Keratinocyte (primary cell): ENCODE measurements at regions not wholly inside any gene's neighbourhood (a gene's known extent, or its start where the extent isn't known, plus 50 kb on each side); places are given as distances from the start of the nearest gene placed in this dataset.

Source experiments
- DNase-seq: peaks from one replicate; pipeline ENCODE4 v3.0.0-alpha.2; 2011; ENCODE audit warnings: low read depth, missing footprints, low spot score
- FAIRE-seq: peaks from 2 replicates; lab custom pipeline; 2011; peaks lifted over from hg19 to GRCh38; lab: Jason Lieb, UNC
- H2AFZ ChIP-seq: 2 replicates; pipeline ENCODE4 v1.6.0; 2012; ENCODE audit warnings: low read length, control low read depth, inconsistent platforms; ENCODE audit not compliant: control insufficient read depth
- H3K27ac ChIP-seq: 2 replicates; pipeline ENCODE4 v1.5.1; 2011; ENCODE audit warnings: low read length; ENCODE audit not compliant: control insufficient read depth, insufficient read depth
- H3K27me3 ChIP-seq: 3 replicates; pipeline ENCODE4 v1.6.0; 2011; ENCODE audit warnings: low read length; ENCODE audit not compliant: control insufficient read depth, insufficient read depth; ENCODE audit errors: extremely low read depth
- H3K36me3 ChIP-seq, 2 experiments: 2 replicates in 1 of 2; 3 replicates in 1 of 2; pipeline ENCODE4 v1.5.1; 2011; ENCODE audit warnings: low read length in 2 of 2, mild to moderate bottlenecking in 1 of 2; ENCODE audit not compliant: control insufficient read depth in 2 of 2, insufficient read depth in 2 of 2; ENCODE audit errors: extremely low read depth in 1 of 2
- H3K4me1 ChIP-seq: 3 replicates; pipeline ENCODE4 v1.5.1; 2011; ENCODE audit warnings: low read length; ENCODE audit not compliant: control insufficient read depth, insufficient read depth; ENCODE audit errors: extremely low read depth
- H3K4me2 ChIP-seq: 3 replicates; pipeline ENCODE4 v1.6.0; 2011; ENCODE audit warnings: low read depth, low read length; ENCODE audit not compliant: control insufficient read depth, insufficient read depth; ENCODE audit errors: extremely low read depth
- H3K4me3 ChIP-seq, 3 experiments: fragments of 200-600 bp in 1 of 3; sonication (generic) in 1 of 3; 2 replicates in 2 of 3; 3 replicates in 1 of 3; pipeline ENCODE4 v1.5.1; 2011 to 2016; ENCODE audit warnings: low read length in 3 of 3, mild to moderate bottlenecking in 3 of 3, control low read depth in 2 of 3, inconsistent platforms in 1 of 3, low read depth in 1 of 3, mixed read lengths in 1 of 3, mixed run types in 1 of 3, moderate library complexity in 1 of 3; ENCODE audit not compliant: control insufficient read depth in 2 of 3, insufficient read depth in 2 of 3; ENCODE audit errors: extremely low read depth in 1 of 3
- H3K79me2 ChIP-seq: 2 replicates; pipeline ENCODE4 v1.6.0; 2012; ENCODE audit warnings: low read length; ENCODE audit not compliant: control insufficient read depth, insufficient read depth
- H3K9ac ChIP-seq: 3 replicates; pipeline ENCODE4 v1.6.0; 2011; ENCODE audit warnings: low read length; ENCODE audit not compliant: control insufficient read depth, insufficient read depth; ENCODE audit errors: extremely low read depth
- H3K9me1 ChIP-seq: 3 replicates; pipeline ENCODE4 v1.6.0; 2011; ENCODE audit warnings: low read length; ENCODE audit not compliant: control insufficient read depth, insufficient read depth; ENCODE audit errors: extremely low read depth
- H3K9me3 ChIP-seq: 2 replicates; pipeline ENCODE4 v1.5.1; 2012; ENCODE audit warnings: low read depth, low read length; ENCODE audit not compliant: control insufficient read depth
- H4K20me1 ChIP-seq: 3 replicates; pipeline ENCODE4 v1.6.0; 2011; ENCODE audit warnings: low read length; ENCODE audit not compliant: control insufficient read depth, insufficient read depth; ENCODE audit errors: extremely low read depth
- CTCF ChIP-seq, 3 experiments: IDR thresholded peaks in 1 of 3; conservative IDR thresholded peaks in 1 of 3; optimal IDR thresholded peaks in 1 of 3; 2 replicates in 2 of 3; 3 replicates in 1 of 3; pipeline versions ENCODE3 to v1.5.1; 2011; ENCODE audit warnings: low read length in 3 of 3, mild to moderate bottlenecking in 3 of 3, moderate library complexity in 2 of 3, control low read depth in 1 of 3, inconsistent platforms in 1 of 3; ENCODE audit not compliant: insufficient read depth in 2 of 3; ENCODE audit errors: extremely low read depth in 1 of 3
- EZH2 ChIP-seq: IDR thresholded peaks from one replicate; pipeline ENCODE4 v1.6.1; 2012; ENCODE audit warnings: inconsistent platforms, mild to moderate bottlenecking, low read length, moderate library complexity
- dilution Hi-C: fragments of 300-500 bp; cut with MboI; formaldehyde crosslinking; loops from one replicate; pipeline ENCODE4 v1.7.0; 2020; ENCODE audit warnings: low sequenced_read_pairs; ENCODE audit not compliant: extremely low pct_ligation_motif_present

- Histone ChIP-seq H3K9ac (no peak overlapping the region), H3K4me2 (no peak overlapping the region), H3K27me3 (no peaks in the 10 kb centered on the region), H3K9me3 (no peaks in the 10 kb centered on the region), H3K36me3 (no peaks in the 10 kb centered on the region), H3K4me3 (no peak overlapping the region), H3K79me2 (no peaks in the 10 kb centered on the region), H3K27ac (no peak overlapping the region), H2AFZ (no peak overlapping the region), H3K9me1 (no peaks in the 10 kb centered on the region), H3K4me1 (no peaks in the 10 kb centered on the region), H4K20me1 (no peaks in the 10 kb centered on the region)
- no peak for DNase-seq
- TF ChIP-seq CTCF (optimal IDR thresholded peaks at IDR 0.05 in 1 of 3, IDR thresholded peaks at IDR 0.05 in 1 of 3, conservative IDR thresholded peaks at IDR 0.05 in 1 of 3; ENCODE audit: extremely low read depth in 1 of 3, insufficient read depth in 2 of 3, low read length in 3 of 3) (no peak), EZH2 (no peak)
- dilution Hi-C loops: no loop called here
- FAIRE-seq: no peak
Observed at GRCh38 chr3:80993241-80993945, 768.1 kb downstream of the GBE1 start.

GRCh38 chr3:80983753-80984152 is 777.7 kb downstream of the GBE1 start:
- FAIRE-seq: no peak
- no peak for DNase-seq
- no peak overlapping the region for H3K27ac ChIP-seq
- H3K27me3 ChIP-seq: no peaks in the 10 kb centered on the region
- no peaks in the 10 kb centered on the region for H3K79me2 ChIP-seq
- no peak overlapping the region for H2AFZ ChIP-seq
- H3K4me1 ChIP-seq: no peaks in the 10 kb centered on the region
- no peak overlapping the region for H3K4me2 ChIP-seq
- H3K9ac ChIP-seq: no peak overlapping the region
- no peaks in the 10 kb centered on the region for H3K9me1 ChIP-seq
- TF ChIP-seq EZH2 (no peak), CTCF (optimal IDR thresholded peaks at IDR 0.05 in 1 of 3, IDR thresholded peaks at IDR 0.05 in 1 of 3, conservative IDR thresholded peaks at IDR 0.05 in 1 of 3; ENCODE audit: extremely low read depth in 1 of 3, insufficient read depth in 2 of 3, low read length in 3 of 3) (no peak)
- no peaks in the 10 kb centered on the region for H4K20me1 ChIP-seq
- dilution Hi-C loops: no loop called here
- H3K36me3 ChIP-seq: no peaks in the 10 kb centered on the region
- no peak overlapping the region for H3K4me3 ChIP-seq
- H3K9me3 ChIP-seq: no peaks in the 10 kb centered on the region
